Right ventricle myocardium inferior (tissue), 1 donor: ENCODE measurements at regions not wholly inside any gene's neighbourhood (a gene's known extent, or its start where the extent isn't known, plus 50 kb on each side); places are given as distances from the start of the nearest gene placed in this dataset.
A peak's percentile ranks its signal among the peaks of the same experiment; 100 is the strongest.

Experiments
- ATAC-seq: fragments of 200-7000 bp; cut with Tn5 transposase; one replicate; pipeline ENCODE4 v1.9.1; 2020; ENCODE audit warnings: mild to moderate bottlenecking, moderate library complexity
- DNase-seq: peaks from one replicate; pipeline ENCODE4 v3.0.0; 2021; ENCODE audit errors: missing footprints
- intact Hi-C: fragments of 100-400 bp; cut with DNase I; formaldehyde crosslinking; loops from one replicate; pipeline ENCODE4 v1.11.0; 2022
- donor health status: DM: no; HTN: yes; CAD: no; lungs with severe emphysema.

DNA sequence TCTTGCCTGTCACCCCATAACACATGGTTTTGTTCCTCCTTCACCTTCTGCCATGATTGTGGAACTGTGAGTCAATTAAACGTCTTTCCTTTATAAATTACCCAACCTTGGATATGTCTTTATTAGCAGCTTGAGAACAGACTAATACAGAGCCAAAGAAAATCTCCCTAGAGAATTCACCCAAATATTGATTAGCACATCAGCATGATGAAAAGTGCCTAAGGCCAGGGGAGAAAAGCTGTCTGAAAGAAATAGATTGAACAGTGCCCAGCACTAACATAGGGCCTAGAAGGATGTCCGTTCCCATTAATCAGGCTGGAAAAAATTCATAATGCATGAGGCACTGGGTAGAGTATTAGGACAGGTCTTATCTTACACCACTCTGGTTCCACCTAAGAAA, 111.9 kb upstream of the CALN1 start:
- ATAC-seq, result no peak
- no peak for DNase-seq
- intact Hi-C loops, result no loop called here

DNA sequence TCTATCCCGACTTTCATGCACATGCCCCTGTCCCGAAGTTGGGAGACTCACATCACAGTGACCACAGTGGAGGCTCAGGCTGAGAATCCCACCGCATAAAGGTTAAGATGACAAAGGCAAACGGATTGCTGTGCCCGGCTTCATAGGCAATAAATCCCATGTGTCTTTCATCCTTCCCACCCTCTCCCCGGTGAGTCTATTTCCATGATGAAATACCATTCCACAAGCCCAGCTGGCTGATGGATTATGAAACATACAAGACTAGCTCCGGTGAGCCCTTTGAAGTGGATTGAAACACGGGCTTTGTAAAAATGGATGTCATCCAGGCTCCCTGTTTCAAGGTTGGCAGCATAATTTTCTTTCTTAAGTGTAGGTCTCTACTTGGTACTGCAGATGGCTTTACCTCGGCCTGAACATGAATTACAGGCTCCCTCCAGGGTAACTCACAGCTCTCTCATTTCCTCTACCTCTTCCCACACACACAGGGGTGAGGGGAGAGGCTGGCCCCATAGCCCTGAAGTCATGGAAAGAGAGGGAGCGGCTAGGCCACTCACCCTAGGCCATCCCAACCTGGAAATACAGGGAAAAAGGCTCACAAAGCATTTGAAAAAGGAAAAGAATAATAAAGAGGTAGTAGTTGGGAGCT, 92.0 kb upstream of the CALN1 start:
- no peak for DNase-seq
- no peak for ATAC-seq
- intact Hi-C loops, result no loop called here

- ATAC-seq, result no peak
- intact Hi-C loops, result no loop called here
- no peak for DNase-seq
Observed at GRCh38 chr7:72503644-72504043, 91.5 kb upstream of the CALN1 start.

- intact Hi-C loops, result loop anchor here (5.0 to 10.0 kb wide), 2 partner anchors 310 to 743 kb away; no protein-coding TSS in a partner anchor
- no peak for DNase-seq
- ATAC-seq, result no peak
Observed at GRCh38 chr7:72494807-72495206, 82.7 kb upstream of the CALN1 start.

- DNase-seq, result peak; percentile 69
- intact Hi-C loops, result loop anchor here (5.0 to 10.0 kb wide), 2 partner anchors 309 to 742 kb away; no protein-coding TSS in a partner anchor
- ATAC-seq, result no peak
Observed at GRCh38 chr7:72493850-72494661, 81.9 kb upstream of the CALN1 start.

- DNase-seq (peak; percentile 82), ATAC-seq (peak; percentile 94)
- intact Hi-C loops, result loop anchor here (5.0 to 10.0 kb wide), 2 partner anchors 308 to 740 kb away; no protein-coding TSS in a partner anchor
Observed at GRCh38 chr7:72492461-72493065, 80.4 kb upstream of the CALN1 start.

DNA sequence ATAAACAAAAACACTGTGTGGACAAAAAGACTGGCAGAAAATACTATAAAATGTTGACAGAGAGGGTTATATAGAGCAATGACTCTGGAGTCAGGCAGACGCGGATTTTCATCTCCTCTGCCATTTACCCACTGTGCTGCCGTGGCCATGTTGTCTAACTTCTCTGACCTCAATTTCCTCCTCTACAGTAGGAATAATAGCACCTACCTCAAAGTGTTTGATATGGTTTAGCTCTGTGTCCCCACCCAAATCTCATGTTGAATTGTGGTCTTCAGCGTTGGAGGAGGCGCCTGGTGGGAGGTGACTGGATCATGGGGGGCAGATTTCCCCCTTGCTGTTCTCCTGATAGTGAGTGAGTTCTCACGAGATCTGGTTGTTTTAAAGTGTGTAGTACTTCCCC, 78.2 kb upstream of the CALN1 start:
- ATAC-seq, result no peak
- intact Hi-C loops, result loop anchor here (5.0 to 10.0 kb wide), 2 partner anchors 306 to 738 kb away; no protein-coding TSS in a partner anchor
- DNase-seq, result no peak

DNA sequence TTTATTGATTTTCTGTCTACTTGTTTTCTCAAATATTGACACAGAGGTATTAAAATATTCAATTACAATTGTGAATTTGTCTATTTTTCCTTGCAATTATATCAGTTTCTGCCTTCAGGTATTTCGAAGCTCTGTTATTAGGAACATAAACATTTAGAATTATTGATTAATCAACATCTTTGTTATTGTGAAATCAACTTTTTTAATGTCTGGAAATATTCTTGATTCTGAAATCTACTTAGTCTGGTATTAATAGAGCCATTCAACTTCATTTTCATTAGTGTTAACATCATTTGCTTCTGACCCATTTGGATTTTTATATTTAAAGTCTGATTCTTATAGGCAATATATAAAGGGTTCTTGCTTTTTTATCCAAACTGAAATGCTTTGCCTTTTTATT, 69.8 kb upstream of the CALN1 start:
- DNase-seq (no peak), ATAC-seq (no peak)
- intact Hi-C loops, result no loop called here

- ATAC-seq, result no peak
- no peak for DNase-seq
- intact Hi-C loops, result no loop called here
Observed at GRCh38 chr7:72476608-72477305, 64.6 kb upstream of the CALN1 start.

DNA sequence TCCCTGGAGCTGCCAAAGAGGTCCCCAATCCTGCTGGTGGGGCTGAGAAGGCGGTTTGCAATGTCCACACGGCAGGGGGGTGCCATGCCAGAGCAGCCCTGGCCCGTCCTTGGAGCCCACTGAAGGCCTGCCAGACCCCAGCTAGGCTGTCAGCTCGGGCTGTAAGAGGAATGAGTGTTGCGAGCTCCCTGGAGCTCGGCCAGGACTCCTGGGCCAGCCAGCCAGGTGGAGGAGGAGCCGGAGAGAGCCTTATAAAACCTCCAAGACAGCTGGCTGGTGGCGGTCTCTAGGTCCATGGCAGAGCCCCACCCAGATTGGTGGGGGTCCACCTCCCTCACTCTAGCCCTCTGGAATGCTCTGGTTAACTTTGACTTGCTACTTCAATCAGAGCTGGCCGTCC, 55.1 kb upstream of the CALN1 start:
- intact Hi-C loops, result no loop called here
- no peak for DNase-seq
- ATAC-seq, result no peak

DNA sequence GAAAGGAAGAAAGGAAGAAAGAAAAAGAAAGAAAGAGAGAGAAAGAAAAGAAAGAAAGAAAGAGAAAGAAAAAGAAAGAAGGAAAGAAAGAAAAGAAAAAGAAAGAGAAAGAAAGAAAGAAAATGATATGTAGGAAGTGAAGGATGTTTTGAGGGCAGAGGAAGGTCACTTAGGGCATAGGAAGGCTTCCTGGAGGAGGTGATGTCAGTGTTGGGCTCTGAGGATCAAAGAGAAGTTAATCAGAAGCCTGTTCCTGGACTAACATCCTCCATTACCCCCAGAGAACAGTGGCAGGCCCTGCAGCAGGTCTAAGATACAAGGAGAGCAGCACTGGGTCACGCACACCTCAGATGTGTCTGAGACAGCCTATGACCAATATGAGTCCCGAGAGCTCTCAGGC, 54.7 kb upstream of the CALN1 start:
- intact Hi-C loops, result no loop called here
- DNase-seq, result no peak
- ATAC-seq, result no peak

- ATAC-seq (no peak), DNase-seq (no peak)
- intact Hi-C loops, result no loop called here
Observed at GRCh38 chr7:72465521-72465920, 53.4 kb upstream of the CALN1 start.

DNA sequence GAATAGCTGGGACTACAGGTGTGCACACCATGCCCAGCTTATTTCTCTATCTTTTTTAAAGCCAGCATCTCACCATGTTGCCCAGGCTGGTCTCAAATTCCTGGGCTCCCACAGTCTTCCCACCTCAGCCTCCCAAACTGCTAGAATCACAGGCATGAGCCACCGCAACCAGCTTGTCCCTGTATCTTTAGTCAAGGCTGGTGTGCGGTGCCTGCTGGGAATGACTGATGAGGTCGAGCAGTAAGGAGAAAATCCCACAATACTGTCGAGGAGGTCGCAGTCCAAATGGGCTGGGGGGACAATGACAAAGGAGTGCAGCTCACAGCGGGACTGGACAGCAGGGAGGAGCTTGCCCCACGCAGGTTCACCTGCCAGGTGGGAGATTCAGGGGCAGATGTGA, 50.2 kb upstream of the CALN1 start:
- intact Hi-C loops, result no loop called here
- no peak for ATAC-seq
- no peak for DNase-seq
